ENCODE measurements at regions not wholly inside any gene's neighbourhood (a gene's known extent, or its start where the extent isn't known, plus 50 kb on each side); places are given as distances from the start of the nearest gene placed in this dataset.

DNA sequence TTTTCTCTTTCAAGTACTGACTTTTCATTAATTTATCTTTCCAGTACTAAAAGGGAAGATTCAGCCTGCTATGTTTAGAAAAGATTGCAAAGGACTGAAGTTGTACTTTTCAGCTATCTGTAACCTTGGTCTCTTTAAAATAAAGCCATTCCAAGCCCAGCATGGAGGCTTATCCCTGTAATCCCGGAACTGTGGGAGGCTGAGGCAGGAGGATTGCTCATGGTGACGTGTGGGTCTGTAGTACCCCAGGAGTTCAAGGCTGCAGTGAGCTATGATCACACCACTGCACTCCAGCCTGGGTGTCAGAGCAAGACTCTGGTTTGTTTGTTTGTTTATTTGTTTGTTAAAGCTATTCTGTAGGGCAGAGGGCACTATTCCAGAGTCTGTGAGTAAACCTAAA is 50.6 kb upstream of the TMEM170B start:
- Histone ChIP-seq H3K9me3 (no peaks in the 10 kb centered on the region), H3K4me3 (no peak overlapping the region), H3K4me1 (no peaks in the 10 kb centered on the region), H3K36me3 (no peaks in the 10 kb centered on the region), H3K27me3 (no peaks in the 10 kb centered on the region), H3K27ac (no peak overlapping the region)
- no peak for TF ChIP-seq CTCF (IDR thresholded peaks at IDR 0.05)
- TF ChIP-seq POLR2A (IDR thresholded peaks at IDR 0.05), result no peak
- no peak for DNase-seq

GRCh38 chr6:11486486-11486885 is 51.1 kb upstream of the TMEM170B start:
- no peaks in the 10 kb centered on the region for H3K4me1 ChIP-seq
- TF ChIP-seq CTCF (IDR thresholded peaks at IDR 0.05), result no peak
- TF ChIP-seq POLR2A (IDR thresholded peaks at IDR 0.05), result no peak
- no peak overlapping the region for H3K4me3 ChIP-seq
- H3K27ac ChIP-seq, result no peak overlapping the region
- no peaks in the 10 kb centered on the region for H3K9me3 ChIP-seq
- no peak for DNase-seq
- no peaks in the 10 kb centered on the region for H3K36me3 ChIP-seq
- no peaks in the 10 kb centered on the region for H3K27me3 ChIP-seq

- no peaks in the 10 kb centered on the region for H3K4me1 ChIP-seq
- H3K4me3 ChIP-seq, result no peak overlapping the region
- no peaks in the 10 kb centered on the region for H3K9me3 ChIP-seq
- H3K36me3 ChIP-seq, result no peaks in the 10 kb centered on the region
- no peaks in the 10 kb centered on the region for H3K27me3 ChIP-seq
- H3K27ac ChIP-seq, result no peak overlapping the region
- TF ChIP-seq CTCF (IDR thresholded peaks at IDR 0.05) (no peak), POLR2A (IDR thresholded peaks at IDR 0.05) (no peak)
- no peak for DNase-seq
These were observed 51.5 kb upstream of the TMEM170B start for GRCh38 chr6:11486051-11486450.

GRCh38 chr6:11485271-11485670 is 52.3 kb upstream of the TMEM170B start:
- no peaks in the 10 kb centered on the region for H3K9me3 ChIP-seq
- no peak overlapping the region for H3K4me3 ChIP-seq
- no peaks in the 10 kb centered on the region for H3K36me3 ChIP-seq
- H3K27ac ChIP-seq, result no peak overlapping the region
- no peaks in the 10 kb centered on the region for H3K4me1 ChIP-seq
- H3K27me3 ChIP-seq, result no peaks in the 10 kb centered on the region
- DNase-seq, result no peak
- TF ChIP-seq CTCF (IDR thresholded peaks at IDR 0.05), result no peak
- TF ChIP-seq POLR2A (IDR thresholded peaks at IDR 0.05), result no peak

DNA sequence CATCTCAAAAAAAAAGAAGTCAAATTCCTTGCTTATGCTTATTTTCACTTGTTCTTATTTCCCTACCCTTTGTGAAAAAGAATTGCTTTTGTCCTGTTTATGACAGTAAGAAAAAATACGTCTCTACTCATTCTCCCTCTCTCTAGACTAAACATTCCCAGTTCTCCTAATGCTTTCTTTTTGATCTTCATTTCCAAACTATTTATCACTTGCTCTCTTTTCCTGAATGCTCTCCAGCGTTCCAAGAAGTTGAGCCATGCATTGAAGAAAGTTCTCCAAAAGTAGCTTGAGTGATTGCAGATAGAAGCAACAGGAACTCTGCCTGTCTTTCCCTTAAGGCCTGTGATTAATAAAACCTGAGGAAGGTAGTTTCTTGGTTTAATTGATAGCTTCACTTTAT is 53.1 kb upstream of the TMEM170B start:
- H3K27ac ChIP-seq, result no peak overlapping the region
- H3K9me3 ChIP-seq, result no peaks in the 10 kb centered on the region
- H3K4me3 ChIP-seq, result no peak overlapping the region
- no peaks in the 10 kb centered on the region for H3K27me3 ChIP-seq
- no peak for DNase-seq
- H3K4me1 ChIP-seq, result no peaks in the 10 kb centered on the region
- no peak for TF ChIP-seq POLR2A (IDR thresholded peaks at IDR 0.05)
- no peak for TF ChIP-seq CTCF (IDR thresholded peaks at IDR 0.05)
- H3K36me3 ChIP-seq, result no peaks in the 10 kb centered on the region

- DNase-seq, result no peak
- no peak overlapping the region for H3K27ac ChIP-seq
- no peaks in the 10 kb centered on the region for H3K36me3 ChIP-seq
- no peaks in the 10 kb centered on the region for H3K4me1 ChIP-seq
- no peaks in the 10 kb centered on the region for H3K27me3 ChIP-seq
- no peaks in the 10 kb centered on the region for H3K9me3 ChIP-seq
- TF ChIP-seq POLR2A (IDR thresholded peaks at IDR 0.05) (no peak), CTCF (IDR thresholded peaks at IDR 0.05) (no peak)
- no peak overlapping the region for H3K4me3 ChIP-seq
These were observed 54.9 kb upstream of the TMEM170B start for GRCh38 chr6:11482616-11483015.

Measured in Peyer's patch (tissue), 4 donors.